Natural killer cell (primary cell): ENCODE measurements at regions not wholly inside any gene's neighbourhood (a gene's known extent, or its start where the extent isn't known, plus 50 kb on each side); places are given as distances from the start of the nearest gene placed in this dataset.

Source experiments
- ATAC-seq, 3 donors: fragments of 150-1000 bp in 2 of 3; fragments of 200-7000 bp in 1 of 3; cut with Tn5 transposase; 1 replicate in 1 of 3; 2 replicates in 2 of 3; pipeline ENCODE4 v1.10.0; 2021; ENCODE audit warnings: mild to moderate bottlenecking in 2 of 3, moderate library complexity in 2 of 3
- DNase-seq, 2 donors: peaks; one replicate each; pipeline versions ENCODE4 v3.0.0 to v3.0.0-alpha.2; 2013 to 2021; ENCODE audit warnings: mixed read lengths in 1 of 2
- H3K27ac ChIP-seq: one replicate; pipeline ENCODE4 v1.5.1; 2013; ENCODE audit warnings: mild to moderate bottlenecking, low read length
- H3K27me3 ChIP-seq: one replicate; pipeline ENCODE4 v1.6.1; 2013; ENCODE audit warnings: low read length; ENCODE audit not compliant: control insufficient read depth, insufficient read depth
- H3K36me3 ChIP-seq: one replicate; pipeline ENCODE4 v1.6.1; 2013; ENCODE audit warnings: low read length; ENCODE audit not compliant: control insufficient read depth, insufficient read depth
- H3K4me1 ChIP-seq: one replicate; pipeline ENCODE4 v1.6.1; 2013; ENCODE audit warnings: low read length; ENCODE audit not compliant: control insufficient read depth, insufficient read depth
- H3K4me3 ChIP-seq: one replicate; pipeline ENCODE4 v1.5.1; 2013; ENCODE audit warnings: low read length
- H3K9me3 ChIP-seq: one replicate; pipeline ENCODE4 v1.6.1; 2013; ENCODE audit warnings: low read length; ENCODE audit not compliant: control insufficient read depth, insufficient read depth
- H3K27ac Mint-ChIP-seq, 2 donors: one replicate each; pipeline ENCODE4 v1.8.0; 2022; ENCODE audit warnings: mild to moderate bottlenecking in 2 of 2, mixed read lengths in 2 of 2, moderate library complexity in 1 of 2
- H3K27me3 Mint-ChIP-seq, 2 donors: one replicate each; pipeline ENCODE4 v1.8.0; 2022; ENCODE audit warnings: low read depth in 2 of 2, mixed read lengths in 2 of 2
- H3K36me3 Mint-ChIP-seq: one replicate; pipeline ENCODE4 v1.8.0; 2022; ENCODE audit warnings: mixed read lengths
- H3K4me1 Mint-ChIP-seq, 2 donors: one replicate each; pipeline ENCODE4 v1.8.0; 2022; ENCODE audit warnings: mixed read lengths in 2 of 2
- H3K4me3 Mint-ChIP-seq: one replicate; pipeline ENCODE4 v1.8.0; 2022; ENCODE audit warnings: mild to moderate bottlenecking, moderate library complexity, mixed read lengths
- H3K9me3 Mint-ChIP-seq, 2 donors: one replicate each; pipeline ENCODE4 v1.8.0; 2022; ENCODE audit warnings: mixed read lengths in 2 of 2
- WGBS: methylation state at CpG from one replicate; pipeline ENCODE4 v1.1.7; 2013; ENCODE audit warnings: missing lambda C conversion rate; ENCODE audit not compliant: insufficient coverage; 5-methylcytosine and 5-hydroxymethylcytosine counted together
- intact Hi-C: fragments of 100-400 bp; cut with micrococcal nuclease; formaldehyde crosslinking; loops from one replicate; pipeline ENCODE4 v1.14.2; 2022
- TF ChIP-seq, protein P1 (sequence below): fragments of 200-600 bp; IDR thresholded peaks from one replicate; pipeline ENCODE4 v1.8.0; 2022; ENCODE audit warnings: antibody characterized with exemption

GRCh38 chr6:125568609-125569008 lies 180.8 kb upstream of the HEY2 start:
- Histone ChIP-seq H3K4me3 (no peak overlapping the region), H3K36me3 (no peaks in the 10 kb centered on the region), H3K9me3 (no peaks in the 10 kb centered on the region), H3K4me1 (no peaks in the 10 kb centered on the region), H3K27me3 (peaks cover 6% of the 10 kb centered on the region), H3K27ac (no peak overlapping the region)
- Mint-ChIP-seq H3K4me3 (no peak overlapping the region), H3K27me3 (peaks cover 12 to 18% of the 10 kb centered on the region in 2 donors), H3K36me3 (no peaks in the 10 kb centered on the region), H3K27ac (no peak overlapping the region), H3K9me3 (no peaks in the 10 kb centered on the region), H3K4me1 (no peaks in the 10 kb centered on the region)
- no peak for ATAC-seq
- DNase-seq = no peak
- TF ChIP-seq, protein P1, sequence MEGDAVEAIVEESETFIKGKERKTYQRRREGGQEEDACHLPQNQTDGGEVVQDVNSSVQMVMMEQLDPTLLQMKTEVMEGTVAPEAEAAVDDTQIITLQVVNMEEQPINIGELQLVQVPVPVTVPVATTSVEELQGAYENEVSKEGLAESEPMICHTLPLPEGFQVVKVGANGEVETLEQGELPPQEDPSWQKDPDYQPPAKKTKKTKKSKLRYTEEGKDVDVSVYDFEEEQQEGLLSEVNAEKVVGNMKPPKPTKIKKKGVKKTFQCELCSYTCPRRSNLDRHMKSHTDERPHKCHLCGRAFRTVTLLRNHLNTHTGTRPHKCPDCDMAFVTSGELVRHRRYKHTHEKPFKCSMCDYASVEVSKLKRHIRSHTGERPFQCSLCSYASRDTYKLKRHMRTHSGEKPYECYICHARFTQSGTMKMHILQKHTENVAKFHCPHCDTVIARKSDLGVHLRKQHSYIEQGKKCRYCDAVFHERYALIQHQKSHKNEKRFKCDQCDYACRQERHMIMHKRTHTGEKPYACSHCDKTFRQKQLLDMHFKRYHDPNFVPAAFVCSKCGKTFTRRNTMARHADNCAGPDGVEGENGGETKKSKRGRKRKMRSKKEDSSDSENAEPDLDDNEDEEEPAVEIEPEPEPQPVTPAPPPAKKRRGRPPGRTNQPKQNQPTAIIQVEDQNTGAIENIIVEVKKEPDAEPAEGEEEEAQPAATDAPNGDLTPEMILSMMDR = no peak
- intact Hi-C loops = no loop called here
- WGBS = 86% methylated on average over 1 of the region's 4 CpGs

GRCh38 chr6:125570526-125570925 lies 178.9 kb upstream of the HEY2 start:
- H3K36me3 ChIP-seq = no peaks in the 10 kb centered on the region
- H3K4me1 Mint-ChIP-seq = no peaks in the 10 kb centered on the region
- no peaks in the 10 kb centered on the region for H3K4me1 ChIP-seq
- ATAC-seq = no peak
- no peaks in the 10 kb centered on the region for H3K36me3 Mint-ChIP-seq
- no peak for DNase-seq
- no peak overlapping the region for H3K27ac ChIP-seq
- peaks cover 8 to 12% of the 10 kb centered on the region in 2 donors for H3K27me3 Mint-ChIP-seq
- no peak overlapping the region for H3K4me3 ChIP-seq
- intact Hi-C loops = no loop called here
- H3K27me3 ChIP-seq = peaks cover 6% of the 10 kb centered on the region
- no peak overlapping the region for H3K4me3 Mint-ChIP-seq
- no peak overlapping the region for H3K27ac Mint-ChIP-seq
- H3K9me3 Mint-ChIP-seq = no peaks in the 10 kb centered on the region
- WGBS = 83% methylated on average over 2 of the region's 2 CpGs
- TF ChIP-seq, protein P1 = no peak
- no peaks in the 10 kb centered on the region for H3K9me3 ChIP-seq

DNA sequence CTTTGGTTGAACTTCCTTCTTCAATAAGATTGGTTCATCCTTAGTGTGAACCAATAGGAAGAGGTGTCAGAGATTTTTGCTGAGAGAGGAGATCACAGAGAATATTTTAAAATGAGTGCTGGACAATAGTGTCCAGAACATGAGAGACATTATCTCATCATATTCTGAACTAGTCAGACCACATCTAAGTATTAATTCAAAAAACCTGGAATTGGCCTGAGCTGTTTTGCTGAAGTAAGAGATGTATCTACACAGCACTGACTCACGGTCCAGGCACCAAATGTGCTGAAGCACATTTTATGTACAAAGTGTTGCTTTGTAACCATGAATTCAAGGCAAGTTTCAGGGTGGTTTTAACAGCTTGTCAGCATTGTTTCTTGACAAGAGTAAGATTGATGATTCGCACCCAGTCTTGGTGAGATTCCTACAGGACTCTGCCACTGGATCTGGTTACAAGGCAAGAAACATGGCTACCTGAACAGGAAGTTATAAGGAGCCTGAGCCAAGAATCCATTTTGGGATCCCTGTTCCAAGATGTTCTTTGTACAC lies 178.2 kb upstream of the HEY2 start:
- Mint-ChIP-seq H3K36me3 (no peaks in the 10 kb centered on the region), H3K27me3 (peaks cover 5 to 12% of the 10 kb centered on the region in 2 donors), H3K9me3 (no peaks in the 10 kb centered on the region), H3K4me1 (no peaks in the 10 kb centered on the region), H3K4me3 (no peak overlapping the region), H3K27ac (no peak overlapping the region)
- H3K36me3 ChIP-seq = no peaks in the 10 kb centered on the region
- TF ChIP-seq, protein P1 = no peak
- no peaks in the 10 kb centered on the region for H3K9me3 ChIP-seq
- 83% methylated on average over 2 of the region's 2 CpGs for WGBS
- peaks cover 3% of the 10 kb centered on the region for H3K27me3 ChIP-seq
- no peak for DNase-seq
- H3K4me1 ChIP-seq = no peaks in the 10 kb centered on the region
- H3K27ac ChIP-seq = no peak overlapping the region
- intact Hi-C loops = no loop called here
- H3K4me3 ChIP-seq = no peak overlapping the region
- no peak for ATAC-seq

DNA sequence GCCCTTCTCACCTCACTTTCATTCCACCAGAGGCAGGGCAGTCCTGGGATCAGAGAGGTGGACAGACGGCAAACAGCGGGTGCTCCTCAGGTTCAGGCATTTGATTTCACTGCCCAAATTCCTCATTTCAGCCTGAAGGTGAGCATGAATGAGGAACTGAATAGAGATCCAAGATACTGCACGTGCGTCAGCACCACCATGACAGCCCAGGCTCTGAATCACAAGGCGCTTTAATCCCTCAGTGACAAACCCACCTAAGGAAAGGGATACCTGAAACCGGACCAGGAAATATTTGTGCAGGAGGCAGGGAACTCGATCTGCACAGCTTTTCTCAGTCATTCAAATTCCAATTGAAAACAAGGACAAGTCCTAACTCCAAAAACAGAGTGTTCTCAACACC lies 174.8 kb upstream of the HEY2 start:
- H3K27ac ChIP-seq = no peak overlapping the region
- DNase-seq = no peak
- H3K27me3 ChIP-seq = no peaks in the 10 kb centered on the region
- TF ChIP-seq, protein P1 = no peak
- H3K4me1 ChIP-seq = no peaks in the 10 kb centered on the region
- H3K9me3 ChIP-seq = no peaks in the 10 kb centered on the region
- no peak overlapping the region for H3K27ac Mint-ChIP-seq
- H3K36me3 ChIP-seq = no peaks in the 10 kb centered on the region
- H3K9me3 Mint-ChIP-seq = no peaks in the 10 kb centered on the region
- H3K4me3 ChIP-seq = no peak overlapping the region
- no peak overlapping the region for H3K4me3 Mint-ChIP-seq
- no peaks in the 10 kb centered on the region for H3K36me3 Mint-ChIP-seq
- 65% methylated on average over 7 of the region's 7 CpGs for WGBS
- H3K27me3 Mint-ChIP-seq = peaks cover 9 to 12% of the 10 kb centered on the region in 2 donors
- intact Hi-C loops = no loop called here
- ATAC-seq = no peak
- H3K4me1 Mint-ChIP-seq = no peaks in the 10 kb centered on the region
